ENCODE measurements at regions not wholly inside any gene's neighbourhood (a gene's known extent, or its start where the extent isn't known, plus 50 kb on each side); places are given as distances from the start of the nearest gene placed in this dataset.

DNA sequence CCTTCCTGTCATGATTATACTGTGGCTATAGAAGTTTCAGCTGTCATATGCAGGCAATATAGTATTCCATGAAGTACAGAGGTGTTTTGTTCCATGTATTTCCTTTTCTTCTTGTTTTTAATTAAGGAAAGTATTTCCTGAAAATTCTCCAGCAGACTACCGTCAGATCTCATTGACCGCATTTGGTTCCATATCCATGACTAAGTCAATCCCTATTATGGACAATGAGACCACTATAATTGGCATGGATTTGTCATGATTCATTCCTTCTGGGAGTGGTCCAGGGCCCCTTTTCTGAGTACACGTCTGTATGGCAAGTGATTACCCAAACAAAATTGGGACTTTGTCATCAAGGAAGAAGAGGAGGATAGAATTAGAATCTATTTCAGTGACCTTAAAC lies 283.2 kb upstream of the CLINT1 start:
- DNase-seq (ENCODE audit: low read depth in 3 of 3, low spot score in 2 of 3), result no peak

DNA sequence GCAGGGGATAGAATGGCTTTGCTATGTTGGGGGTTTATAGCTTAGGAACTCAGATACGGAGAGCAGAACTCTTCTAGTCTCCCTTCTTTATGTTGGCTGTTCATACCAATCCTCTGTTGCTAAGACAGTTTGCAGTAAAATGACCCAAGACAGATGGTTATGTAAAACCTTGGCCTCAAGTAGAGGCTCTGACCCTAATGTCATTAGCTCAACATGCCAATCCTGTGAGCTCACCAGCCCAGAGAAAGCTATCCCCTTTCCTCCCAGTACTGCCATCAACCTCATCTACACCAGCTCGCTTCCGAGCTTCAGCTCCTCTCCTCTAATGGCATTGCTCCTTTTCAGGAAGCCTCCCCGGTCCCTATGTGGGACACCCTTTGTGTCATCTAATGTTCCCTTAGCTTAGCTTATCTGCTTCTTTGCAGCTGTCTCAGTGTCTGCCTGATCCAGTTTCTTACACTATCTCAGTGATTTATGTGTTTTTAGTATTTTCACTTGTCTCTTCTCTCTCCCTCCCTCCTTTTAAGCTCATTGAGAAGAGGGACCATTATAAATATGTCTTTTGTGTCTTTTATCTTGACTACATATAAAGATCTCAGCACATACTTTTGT lies 281.3 kb upstream of the CLINT1 start:
- DNase-seq (ENCODE audit: low read depth in 3 of 3, low spot score in 2 of 3), result no peak

DNA sequence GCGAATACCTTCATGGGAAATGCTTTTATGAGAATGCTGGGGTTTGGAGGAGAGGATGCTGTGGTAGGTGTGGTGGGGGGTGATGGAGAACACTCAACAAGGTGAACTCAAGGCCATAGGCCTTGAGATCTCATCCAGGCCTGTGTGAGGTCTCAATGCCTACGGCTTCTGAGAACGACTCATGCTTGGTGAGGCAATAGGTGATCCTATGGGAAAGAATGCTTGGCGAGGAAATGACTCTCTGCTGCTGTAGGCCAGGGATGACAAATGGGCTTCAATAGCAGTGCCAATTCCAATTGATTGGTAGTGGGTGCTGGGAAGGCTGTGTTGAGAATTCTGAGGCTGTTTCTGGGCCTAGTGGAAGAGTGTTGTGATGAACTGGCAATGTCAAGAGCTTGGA lies 280.2 kb upstream of the CLINT1 start:
- no peak for DNase-seq (ENCODE audit: low read depth in 3 of 3, low spot score in 2 of 3)

DNA sequence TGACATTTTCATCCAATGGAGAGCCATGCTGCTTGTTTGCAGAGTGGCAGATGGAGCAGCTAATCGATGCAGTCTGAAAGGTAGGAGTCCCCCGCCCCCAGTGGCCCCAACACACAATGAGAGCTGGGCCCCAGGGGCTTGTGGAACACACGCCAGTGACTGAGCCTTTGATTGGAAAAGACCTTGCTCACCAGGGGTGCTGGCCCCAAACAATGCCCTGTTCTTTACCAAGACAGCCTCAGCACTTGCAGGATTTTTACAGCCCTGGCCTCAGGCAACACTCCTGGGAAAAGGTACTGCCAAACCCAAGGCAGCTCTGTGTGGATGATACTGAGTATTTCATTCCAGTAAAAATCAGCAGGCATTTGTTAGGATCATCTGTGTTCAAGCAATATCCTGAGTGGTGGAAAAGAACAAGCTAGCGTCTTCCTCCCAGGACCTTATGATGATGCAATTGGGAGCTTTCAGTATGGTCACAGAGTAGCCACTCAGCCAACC lies 276.8 kb upstream of the CLINT1 start:
- no peak for DNase-seq (ENCODE audit: low read depth in 3 of 3, low spot score in 2 of 3)

DNA sequence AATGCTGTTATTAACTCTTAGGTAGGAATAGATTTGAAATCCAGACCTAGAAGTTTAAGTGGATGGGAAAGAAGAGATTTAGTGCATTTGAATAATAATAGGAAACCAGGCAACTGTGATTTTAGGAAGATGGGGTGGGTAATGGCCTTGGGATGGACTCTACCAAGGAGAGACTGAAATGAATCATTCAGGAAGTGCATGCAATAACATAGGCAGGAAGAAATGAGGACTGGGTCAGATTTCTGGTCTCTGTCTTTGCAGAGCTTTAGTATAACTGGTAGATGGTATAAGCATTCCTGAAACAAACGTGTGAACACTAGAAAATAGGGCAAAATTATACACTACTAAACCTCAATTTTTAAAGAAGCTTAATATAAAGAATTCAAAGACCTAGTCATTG lies 274.4 kb upstream of the CLINT1 start:
- DNase-seq (ENCODE audit: low read depth in 3 of 3, low spot score in 2 of 3), result no peak

DNA sequence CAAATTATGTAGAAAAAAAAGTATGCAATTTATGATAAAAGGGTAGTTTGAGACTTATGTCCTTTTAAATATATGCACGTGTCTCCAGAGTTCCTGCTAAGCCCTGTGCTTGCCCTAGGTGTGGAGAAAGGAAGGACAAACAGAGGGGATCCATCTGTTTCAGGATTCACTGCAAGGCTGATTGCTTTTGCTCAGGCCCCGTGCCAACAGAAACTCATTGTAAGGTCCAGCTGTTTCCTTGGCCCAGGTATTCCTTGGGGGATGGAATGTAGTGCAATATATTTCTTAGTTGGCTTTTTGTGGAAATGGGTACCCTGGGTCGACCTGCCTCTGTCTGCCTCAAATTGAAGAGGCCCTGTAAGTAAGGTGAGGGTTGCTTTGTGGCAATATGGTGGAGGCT lies 268.6 kb upstream of the CLINT1 start:
- DNase-seq (ENCODE audit: low read depth in 3 of 3, low spot score in 2 of 3), result no peak

DNA sequence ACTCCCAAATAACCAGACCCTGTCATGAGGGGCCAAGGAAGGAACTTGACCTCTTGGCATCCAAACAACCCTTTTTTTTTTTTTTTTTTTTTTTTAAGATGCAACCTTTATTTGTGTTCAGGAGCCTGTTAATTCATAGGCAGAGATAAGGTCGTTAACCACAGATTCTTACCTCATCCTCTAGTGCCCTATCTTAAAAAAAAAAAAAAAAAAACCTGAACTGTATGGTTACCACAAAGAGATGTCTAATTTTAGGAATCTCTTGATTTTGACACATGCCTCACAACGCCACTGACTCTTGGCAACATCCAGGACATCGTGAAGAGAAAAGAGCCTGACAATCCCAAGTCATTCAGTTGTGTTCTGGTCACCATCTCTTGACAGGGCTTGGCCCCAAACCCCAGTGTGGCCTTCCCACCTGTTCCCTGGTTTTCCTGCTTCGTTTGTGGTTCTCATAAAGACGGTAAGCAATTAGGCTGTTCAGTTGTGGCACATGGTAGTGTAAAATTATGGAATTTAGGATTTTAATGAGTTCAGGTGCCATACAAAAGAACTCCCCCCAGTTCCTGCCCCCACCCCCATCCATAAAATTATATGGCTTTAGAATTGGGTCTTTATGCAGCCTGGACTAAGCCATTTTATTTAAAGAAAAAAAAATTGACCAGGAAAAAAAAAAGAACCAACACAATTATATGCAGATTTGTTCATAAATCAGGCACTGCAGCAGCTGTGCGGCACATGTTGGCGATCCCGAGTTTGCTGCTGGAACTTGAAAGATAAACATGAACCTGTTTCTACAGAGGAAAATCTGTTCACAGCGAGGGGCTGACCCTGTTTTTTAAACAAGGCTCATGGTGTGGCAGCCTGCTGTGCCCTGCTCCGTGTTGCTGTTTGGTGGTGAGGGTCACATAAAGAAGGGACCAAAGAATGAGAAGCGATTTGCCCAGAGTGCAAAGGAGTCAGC lies 267.8 kb upstream of the CLINT1 start:
- DNase-seq (ENCODE audit: low read depth in 3 of 3, low spot score in 2 of 3), result no peak

DNA sequence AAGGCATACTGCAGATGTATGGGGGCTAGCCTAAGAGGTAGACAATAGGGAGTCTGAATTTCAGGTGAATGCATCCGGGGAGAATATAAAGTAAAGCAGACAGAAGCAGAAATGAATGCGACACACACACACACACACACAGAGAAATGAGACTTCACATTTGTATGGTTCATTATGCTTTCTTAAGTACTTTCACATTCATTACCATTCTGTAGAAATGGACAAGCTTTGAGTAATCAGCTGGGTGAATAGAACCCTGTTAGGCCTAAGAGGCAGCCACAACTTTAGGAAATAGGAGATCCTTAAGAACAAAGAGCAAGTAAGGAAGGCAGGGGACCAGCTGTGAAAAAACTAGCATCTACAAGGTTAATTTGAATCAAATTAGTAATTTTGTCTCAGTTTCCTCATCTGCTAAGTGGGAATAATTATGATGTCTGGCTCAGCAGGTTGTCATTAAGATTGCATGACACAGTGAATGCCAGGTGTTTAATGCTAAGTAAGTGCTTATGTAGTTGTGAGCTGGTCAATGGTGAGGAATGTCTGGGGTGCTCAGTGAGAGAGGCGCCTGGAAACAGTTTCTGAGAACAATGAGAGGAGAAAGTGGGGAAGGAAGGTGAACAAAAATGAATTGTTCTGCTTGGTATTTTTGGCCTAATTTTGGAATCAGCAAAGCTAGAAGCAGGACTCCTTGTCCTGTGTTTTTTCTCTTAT lies 265.8 kb upstream of the CLINT1 start:
- DNase-seq (ENCODE audit: low read depth in 3 of 3, low spot score in 2 of 3), result no peak

DNA sequence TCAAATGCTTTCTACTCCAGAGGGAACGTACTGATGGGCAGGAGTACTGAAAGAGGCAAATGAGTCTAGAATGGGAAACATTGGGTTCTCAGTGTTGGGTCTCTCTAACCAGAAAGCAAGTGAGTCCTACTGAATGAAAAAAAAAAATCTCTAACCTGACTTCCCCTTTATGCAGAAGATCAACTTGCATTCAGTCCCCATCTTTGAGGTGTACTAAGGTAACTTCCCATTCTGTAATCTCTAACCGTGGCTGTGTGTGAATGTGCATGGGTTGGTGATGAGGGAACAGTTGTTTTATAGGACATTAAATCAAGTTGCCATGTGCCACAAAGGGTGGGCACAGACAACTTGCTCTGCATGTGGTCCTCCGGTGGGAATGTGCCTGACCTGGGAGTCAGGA lies 264.6 kb upstream of the CLINT1 start:
- DNase-seq (ENCODE audit: low read depth in 3 of 3, low spot score in 2 of 3), result no peak

DNA sequence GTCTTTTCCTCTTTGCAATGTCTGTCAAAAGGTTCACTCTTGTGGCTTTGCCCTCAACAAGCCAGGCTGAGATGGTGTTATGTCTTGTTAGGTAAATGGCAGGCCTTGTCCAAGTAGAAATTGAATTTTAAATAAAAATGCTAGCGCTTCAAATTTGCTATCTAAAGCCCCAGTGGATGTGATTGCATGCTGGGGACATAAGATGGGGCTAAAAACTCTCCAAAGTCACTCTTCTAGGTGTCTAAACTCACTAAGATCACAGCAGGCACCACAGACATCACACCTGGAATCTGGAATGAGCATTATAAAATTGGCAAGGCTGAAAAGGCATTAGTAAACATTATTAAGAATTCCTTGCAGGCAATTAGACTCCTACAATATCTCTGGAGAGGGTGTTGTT lies 262.7 kb upstream of the CLINT1 start:
- no peak for DNase-seq (ENCODE audit: low read depth in 3 of 3, low spot score in 2 of 3)

DNA sequence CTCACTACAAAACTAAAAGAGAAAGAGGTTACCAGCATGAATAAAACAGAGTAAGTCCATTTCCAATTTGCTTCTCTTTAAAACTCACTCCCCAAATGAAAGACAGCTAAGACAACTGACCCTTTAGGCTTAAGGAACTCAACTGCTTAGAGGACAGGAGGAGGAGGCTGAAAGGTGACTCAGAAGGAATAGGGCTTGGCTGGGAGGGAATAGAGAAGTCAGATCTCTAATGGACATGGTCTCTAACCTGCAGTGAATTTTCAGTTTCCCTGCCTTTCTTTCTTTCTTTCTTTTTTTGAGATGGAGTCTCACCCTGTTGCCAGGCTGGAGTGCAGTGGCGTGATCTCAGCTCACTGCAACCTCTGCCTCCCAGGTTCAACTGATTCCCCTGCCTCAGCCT lies 261.8 kb upstream of the CLINT1 start:
- DNase-seq (ENCODE audit: low read depth in 3 of 3, low spot score in 2 of 3), result no peak

DNA sequence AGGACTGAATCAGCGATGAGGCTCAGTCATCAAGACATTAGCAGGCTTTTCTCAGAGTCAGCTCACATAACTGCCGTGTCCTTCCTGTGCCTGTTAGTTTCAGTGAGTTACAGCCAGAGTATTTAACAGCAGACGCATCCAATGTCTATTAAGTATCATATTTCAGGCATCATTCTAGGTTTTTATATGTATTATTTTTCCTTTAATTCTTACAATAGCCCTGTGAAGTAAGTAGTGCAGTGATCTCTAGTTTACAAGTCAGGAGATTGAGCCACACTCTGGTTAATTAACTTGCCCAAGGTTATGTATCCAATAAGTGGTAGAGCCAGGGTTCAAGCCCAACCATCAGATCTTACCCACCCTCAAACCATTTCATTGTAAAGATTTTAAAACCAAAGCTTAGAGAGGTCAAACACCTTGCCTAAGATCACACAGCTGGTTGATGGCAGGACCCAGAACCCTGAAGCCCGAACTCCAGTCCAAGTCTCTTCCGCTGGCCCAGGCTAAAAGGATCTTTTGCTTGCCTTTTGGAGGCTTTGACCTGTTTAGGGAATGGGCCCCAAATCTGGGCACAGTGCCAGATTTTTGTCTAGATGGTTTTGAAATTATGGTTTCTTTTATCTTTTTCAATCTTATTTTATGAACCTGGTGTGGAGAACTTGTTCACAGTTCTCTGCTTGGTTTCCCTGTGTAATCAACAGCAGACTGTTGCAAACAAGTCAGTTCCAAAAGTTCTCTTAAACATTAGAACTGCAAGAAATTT lies 261.2 kb upstream of the CLINT1 start:
- DNase-seq (ENCODE audit: low read depth in 3 of 3, low spot score in 2 of 3), result no peak

DNA sequence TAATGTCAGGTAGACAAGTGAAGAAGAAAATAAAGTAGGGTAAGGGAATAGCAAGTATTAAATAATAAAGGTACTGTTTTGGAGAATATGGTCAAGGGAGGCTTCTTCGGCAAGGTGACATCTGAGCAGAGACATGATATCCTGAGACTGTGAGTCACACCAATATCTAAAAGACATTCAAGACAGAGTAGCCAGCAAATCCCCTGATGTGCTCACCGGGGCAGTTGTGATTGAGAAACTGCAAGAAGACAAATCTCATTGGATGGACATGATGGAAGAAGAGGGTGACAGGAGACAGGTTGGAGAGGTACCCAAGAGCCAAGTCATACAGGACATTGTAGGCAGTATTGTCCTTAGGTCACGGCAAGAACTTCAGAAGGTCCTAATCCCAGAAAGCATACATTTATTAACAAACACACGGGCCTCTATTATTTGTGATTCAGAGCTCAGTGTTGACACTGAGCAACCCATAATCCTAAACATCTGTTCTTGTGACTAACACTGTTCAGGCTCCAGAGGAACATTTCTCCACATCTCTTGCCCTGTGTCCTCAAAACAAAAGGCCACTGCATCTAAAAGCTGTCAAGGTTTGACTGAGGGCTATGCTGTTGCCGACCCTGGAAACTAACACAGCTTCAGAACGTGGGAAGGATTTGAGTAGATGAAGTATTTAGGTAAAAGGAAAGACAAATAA lies 258.7 kb upstream of the CLINT1 start:
- no peak for DNase-seq (ENCODE audit: low read depth in 3 of 3, low spot score in 2 of 3)

DNA sequence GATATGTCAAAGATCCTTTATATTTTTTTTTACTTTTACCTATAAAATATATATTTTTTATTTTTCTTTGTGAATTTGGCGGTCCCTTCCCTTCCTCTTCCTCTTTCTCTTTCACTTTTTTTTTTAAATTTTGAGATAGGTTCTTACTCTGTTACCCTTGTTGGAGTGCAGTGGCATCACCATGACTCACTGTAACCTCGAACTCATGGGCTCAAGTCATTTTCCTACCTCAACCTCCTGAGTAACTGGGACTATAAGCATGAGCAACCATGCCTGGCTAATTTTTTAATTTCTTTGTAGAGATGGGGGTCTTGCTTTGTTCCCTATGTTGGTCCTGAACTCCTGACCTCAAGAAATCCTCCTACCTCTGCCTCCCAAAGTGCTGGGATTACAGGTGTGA lies 258.0 kb upstream of the CLINT1 start:
- no peak for DNase-seq (ENCODE audit: low read depth in 3 of 3, low spot score in 2 of 3)

DNA sequence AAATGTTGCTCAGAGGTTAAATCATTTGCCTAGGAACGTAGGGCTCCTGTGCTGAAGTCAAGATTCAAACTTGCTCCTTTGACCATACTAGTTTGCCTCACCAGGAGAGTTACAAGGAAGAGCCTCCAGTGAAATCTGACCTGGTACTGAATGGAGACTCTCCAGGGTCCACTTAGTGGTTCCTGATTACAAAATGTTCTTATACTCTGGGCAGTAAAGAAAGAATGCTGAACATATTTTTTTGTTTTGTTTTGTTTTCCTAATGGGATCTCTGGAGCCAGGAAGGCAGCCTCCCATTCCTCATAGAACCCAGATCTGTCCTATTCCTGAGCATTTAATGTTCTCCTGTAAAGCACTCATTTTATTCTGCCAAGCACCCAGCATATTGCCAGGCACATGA lies 256.5 kb upstream of the CLINT1 start:
- no peak for DNase-seq (ENCODE audit: low read depth in 3 of 3, low spot score in 2 of 3)

DNA sequence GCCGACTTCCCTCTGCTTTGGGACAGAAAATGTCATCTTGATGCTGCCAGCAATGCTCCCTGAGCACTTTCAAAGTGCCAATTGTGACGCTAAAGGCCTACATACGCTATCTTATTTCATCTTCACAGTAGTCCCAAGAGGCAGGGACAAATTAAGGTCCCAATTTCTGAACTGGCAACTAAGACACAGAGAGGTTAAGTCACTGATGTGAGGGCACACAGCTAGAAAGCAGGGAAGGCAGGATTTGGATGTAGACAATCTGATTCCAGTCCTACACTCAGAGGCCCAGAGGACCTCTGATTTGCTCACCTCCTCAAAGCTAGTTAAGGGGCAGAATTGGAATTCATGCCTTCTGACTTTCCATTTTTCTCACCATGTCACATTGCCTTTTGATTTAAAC lies 249.2 kb upstream of the CLINT1 start:
- no peak for DNase-seq (ENCODE audit: low read depth in 3 of 3, low spot score in 2 of 3)

DNA sequence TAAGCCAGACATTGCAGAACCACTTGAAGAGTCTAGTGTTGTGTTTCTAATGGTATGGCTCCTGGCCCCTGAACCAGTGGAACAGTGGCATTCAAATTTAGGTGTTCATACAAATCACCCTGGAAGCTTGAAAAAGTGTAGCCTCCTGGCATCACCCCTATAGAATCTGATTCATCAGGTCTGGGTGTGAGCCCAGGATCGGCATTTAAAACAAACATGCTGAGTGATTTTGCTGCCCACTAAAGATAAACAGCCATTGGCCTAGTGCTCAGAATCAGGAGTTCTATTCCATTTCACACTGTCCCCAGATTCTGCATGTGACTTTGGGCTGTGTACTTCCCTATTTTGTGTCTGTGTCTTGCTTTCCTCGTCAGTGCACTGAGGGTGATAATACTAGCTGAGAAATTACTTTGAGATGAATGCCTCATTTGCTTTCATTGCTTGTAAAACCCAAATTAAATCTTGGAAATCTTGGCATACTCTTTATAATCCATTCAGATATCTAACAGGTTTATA lies 241.5 kb upstream of the CLINT1 start:
- no peak for DNase-seq (ENCODE audit: low read depth in 3 of 3, low spot score in 2 of 3)

DNA sequence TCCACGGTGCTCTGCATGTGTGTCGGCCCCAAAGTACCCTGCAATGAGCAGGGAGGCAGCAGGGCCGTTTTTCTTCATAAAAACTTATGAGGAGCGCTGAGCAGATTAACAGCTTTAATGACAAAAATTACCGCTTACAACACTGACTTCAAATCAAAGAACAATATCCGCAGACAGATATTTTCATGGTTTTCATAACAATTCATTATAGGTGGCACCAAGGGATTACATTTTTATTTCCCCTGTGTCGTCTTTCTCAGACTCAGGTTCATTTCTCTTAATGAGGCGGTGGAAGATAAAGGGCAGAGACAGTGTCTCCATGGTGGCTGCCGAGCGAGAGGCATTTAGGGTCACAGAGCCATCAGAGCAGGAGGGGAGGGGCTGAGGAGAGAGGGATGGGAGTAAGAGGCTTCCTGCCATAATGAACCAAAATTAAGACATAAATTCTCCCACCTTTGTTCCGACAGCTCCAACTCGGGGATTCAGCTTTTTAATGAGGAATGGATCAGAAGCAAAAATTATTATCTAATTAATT lies 240.7 kb upstream of the CLINT1 start:
- DNase-seq (ENCODE audit: low read depth in 3 of 3, low spot score in 2 of 3), result no peak

DNA sequence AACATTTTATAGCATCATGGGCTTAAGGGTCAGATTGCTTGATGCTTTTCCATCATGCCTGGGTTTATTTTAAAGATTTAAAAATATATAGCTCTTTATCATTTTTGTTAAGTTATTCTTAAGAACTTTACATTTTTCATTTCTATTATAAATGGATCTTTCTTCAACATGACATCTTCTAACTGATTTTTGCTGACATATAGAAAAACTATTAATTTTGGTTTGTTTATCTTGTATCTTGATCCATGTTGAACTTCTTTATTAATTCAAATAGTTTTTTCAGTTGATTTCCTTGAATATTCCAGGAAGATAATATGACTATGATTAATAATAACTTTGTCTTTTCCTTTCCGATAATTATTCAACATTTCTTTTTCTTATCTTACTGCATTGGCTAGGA lies 237.9 kb upstream of the CLINT1 start:
- DNase-seq (ENCODE audit: low read depth in 3 of 3, low spot score in 2 of 3), result no peak

DNA sequence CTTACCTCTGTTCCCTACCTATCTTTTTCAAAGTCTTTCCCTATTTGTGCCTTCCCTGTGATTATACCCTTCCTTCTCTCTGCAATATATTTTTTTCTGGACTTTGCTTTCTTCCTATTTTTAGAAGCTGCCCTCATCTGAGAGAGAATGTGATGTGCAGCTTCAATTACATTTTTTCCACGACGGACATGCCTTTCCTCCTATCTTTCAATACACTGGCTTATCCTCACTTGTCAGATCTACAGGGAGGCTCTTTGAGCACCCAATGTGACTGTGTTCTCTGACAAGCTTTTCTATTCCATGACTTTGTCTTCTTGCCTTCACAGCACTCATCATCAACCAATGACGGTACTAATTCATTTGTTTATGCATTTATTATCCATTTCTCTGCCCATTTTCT lies 227.9 kb upstream of the CLINT1 start:
- no peak for DNase-seq (ENCODE audit: low read depth in 3 of 3, low spot score in 2 of 3)
